T-helper 2 cell (primary cell): ENCODE measurements at regions not wholly inside any gene's neighbourhood (a gene's known extent, or its start where the extent isn't known, plus 50 kb on each side); places are given as distances from the start of the nearest gene placed in this dataset.
"Not testable (repeated sequence)": the region's sequence is repeated elsewhere in the genome, so short reads cannot be mapped to it uniquely, and the experiment has no call there.

Experiments used
- DNase-seq, 5 experiments: peaks; one replicate each; pipeline versions ENCODE4 v3.0.0 to v3.0.0-alpha.2; 2012 to 2022

DNA sequence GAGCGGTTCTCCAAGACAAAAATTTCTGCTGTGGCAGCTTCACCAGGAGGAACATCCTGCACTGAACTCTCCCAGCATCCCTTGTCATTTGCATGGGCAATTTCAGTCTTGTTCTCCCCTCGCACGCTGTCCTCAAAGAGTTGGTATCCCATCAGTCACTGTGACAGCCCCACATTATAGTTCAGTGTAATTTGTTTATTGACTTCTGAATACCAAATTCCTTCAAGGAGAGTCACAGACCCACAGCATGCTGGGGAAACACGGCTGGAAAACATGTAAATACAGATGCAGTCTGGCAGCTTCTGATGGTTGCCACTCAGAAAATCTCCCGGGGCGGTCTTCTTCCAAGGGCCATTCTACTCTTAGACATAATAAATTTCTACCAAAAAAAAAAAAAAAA lies 151.0 kb upstream of the NEBL start:
- no peak for DNase-seq

- no peak for DNase-seq
Observed at GRCh38 chr10:21047511-21047910, 150.4 kb upstream of the NEBL start.

DNA sequence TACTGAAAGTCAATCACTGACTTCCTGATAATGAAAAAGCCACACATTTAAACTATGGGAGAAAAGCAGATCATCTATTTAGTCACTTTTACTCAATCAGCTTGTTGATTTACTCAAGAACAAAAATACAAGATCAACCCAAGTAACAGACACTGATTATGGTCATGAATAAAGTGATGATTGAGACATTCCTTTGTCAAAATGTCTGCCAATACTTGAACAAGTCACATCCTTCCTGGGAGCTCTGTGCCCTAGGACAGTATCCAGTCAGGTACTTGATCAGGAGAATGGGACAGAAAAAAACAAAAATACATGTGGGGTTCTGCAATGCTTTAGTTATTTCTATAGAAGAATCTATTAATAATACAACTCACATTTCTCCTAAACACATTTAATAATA lies 150.0 kb upstream of the NEBL start:
- DNase-seq, result no peak

DNA sequence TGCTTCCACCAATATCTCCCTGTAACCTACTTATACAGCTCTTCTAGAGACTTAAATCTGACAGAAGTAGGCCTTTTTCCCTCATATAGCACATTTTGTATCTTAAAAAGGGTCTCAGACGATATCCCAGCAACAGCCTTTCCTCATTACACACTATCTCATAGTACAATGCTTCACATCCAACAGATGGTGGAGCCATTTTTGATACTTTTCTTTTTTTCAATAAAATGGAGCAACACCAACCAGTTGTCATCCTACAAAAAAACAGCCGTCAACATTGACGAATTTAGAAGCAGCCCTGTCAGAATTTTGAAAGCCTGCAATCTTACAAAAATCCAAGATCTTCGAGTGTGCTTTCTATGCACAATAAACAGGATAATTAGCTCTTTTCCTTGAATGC lies 145.9 kb upstream of the NEBL start:
- no peak for DNase-seq

DNA sequence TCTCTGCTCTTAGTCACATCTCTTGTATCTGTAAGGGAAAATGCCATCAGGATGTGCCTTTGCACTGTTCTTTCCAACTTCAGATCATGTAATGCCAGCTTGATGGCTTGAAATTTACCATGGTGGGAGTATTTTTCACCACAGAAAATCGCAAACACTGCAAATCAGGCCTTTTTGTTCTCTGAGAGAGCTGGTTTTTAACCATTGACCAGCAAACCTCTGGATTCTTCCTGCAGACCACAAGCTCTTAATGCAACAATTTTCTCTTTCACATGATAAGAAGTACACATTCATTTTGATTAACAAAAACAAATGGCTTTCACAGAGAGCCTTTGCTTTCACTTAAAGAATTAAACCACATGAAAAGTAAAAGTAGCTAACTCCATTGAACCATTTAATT lies 145.4 kb upstream of the NEBL start:
- no peak for DNase-seq

- no peak for DNase-seq
Observed at GRCh38 chr10:21041763-21042458, 144.8 kb upstream of the NEBL start.

DNA sequence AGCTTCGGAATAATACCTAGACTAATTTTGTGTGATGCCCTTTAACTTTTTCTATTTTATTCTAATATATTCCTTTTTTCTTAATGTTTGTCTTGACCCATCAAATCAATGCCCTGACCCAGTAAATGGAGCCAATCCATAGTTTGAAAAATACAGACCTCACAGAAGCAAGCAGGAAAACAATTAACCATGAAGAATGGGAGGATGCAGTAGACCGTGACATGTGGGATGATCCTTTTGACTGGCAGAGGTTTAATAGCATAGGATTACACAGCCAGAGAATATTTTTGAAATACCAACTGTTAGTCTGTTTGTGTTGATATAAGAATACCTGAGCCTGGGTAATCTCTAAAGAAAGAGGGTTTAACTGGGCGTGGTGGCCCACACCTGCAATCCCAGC lies 142.6 kb upstream of the NEBL start:
- DNase-seq, result no peak

- DNase-seq, result no peak
Observed at GRCh38 chr10:21036757-21037156, 139.6 kb upstream of the NEBL start.

DNA sequence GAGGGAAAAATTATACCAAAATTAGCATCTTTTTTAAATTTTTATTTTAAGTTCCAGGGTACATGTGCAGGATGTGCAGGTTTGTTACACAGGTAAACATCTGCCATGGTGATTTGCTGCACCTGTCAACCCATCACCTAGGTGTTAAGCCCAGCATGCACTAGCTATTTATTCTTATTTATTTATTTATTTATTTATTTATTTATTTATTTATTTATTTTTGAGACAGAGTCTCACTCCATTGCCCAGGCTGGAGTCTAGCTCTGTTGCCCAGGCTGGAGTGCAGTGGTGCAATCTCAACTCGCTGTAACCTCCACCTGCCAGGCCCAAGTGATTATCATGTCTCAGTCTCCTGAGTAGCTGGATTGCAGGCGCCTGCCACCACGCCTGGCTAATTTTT lies 137.7 kb upstream of the NEBL start:
- DNase-seq, result not testable (repeated sequence)

DNA sequence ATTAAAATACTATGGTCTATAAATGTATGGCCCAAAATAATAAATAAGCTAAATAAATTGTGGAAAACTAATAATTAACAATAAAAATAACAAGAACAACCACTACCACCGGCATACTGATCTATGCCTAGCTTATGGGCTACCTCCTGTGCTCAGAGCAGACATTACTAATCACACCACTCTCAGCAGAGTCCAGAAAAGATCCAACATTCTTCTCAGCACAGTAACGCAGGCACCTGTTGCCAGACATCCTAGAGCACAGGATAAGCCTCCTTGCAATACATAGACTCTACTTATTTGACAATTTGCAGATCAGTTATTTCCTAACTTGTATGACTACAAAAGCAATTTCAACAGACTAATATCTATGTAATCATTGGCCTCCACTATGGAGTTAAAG lies 137.1 kb upstream of the NEBL start:
- DNase-seq, result no peak

- DNase-seq, result no peak
Observed at GRCh38 chr10:21032587-21033319, 135.6 kb upstream of the NEBL start.

- no peak for DNase-seq
Observed at GRCh38 chr10:21031232-21031795, 134.2 kb upstream of the NEBL start.

GRCh38 chr10:21030091-21030490 lies 133.0 kb upstream of the NEBL start:
- no peak for DNase-seq

DNA sequence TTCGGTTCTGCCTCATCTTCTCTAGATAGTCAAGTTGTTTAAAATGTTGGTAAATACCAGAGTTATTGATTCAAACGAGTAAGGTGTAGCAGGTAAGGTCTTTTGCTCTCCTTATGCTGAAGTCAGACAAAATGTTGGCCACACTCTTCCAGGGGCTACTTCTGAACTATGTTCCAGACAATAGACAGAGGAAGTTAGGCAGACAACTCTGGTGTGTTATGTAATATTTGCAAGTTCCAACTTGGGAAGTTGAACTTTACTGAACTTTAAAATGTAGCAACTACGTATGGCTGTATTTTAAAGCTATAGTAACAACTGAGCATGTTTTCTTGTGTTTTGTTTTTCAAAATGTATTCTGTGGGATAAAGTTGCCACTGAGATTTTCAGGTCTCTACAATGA lies 125.7 kb upstream of the NEBL start:
- no peak for DNase-seq

GRCh38 chr10:21021843-21022594 lies 124.9 kb upstream of the NEBL start:
- no peak for DNase-seq

DNA sequence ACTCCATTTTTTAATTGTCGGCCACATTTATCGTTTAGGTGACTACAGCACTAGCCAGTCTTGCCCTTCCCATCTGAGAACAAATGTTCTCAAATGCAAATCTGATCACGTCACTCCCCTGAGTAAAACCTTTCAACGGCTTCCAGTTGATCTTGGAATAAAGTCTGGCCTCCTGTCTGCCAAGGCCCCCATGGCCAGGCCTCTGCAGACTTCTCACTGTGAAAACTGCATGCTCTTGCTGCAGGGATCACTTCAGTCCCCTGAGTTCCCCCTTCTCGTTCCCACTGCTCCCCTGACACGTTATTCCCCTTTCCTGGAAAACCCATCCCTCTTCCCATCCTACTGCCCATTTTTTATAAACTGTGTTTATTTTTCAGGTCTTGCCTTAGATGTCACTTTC lies 124.1 kb upstream of the NEBL start:
- no peak for DNase-seq

- peak in 1 of 5 experiments; percentile 32 for DNase-seq
Observed at GRCh38 chr10:21020545-21020944, 123.4 kb upstream of the NEBL start.

DNA sequence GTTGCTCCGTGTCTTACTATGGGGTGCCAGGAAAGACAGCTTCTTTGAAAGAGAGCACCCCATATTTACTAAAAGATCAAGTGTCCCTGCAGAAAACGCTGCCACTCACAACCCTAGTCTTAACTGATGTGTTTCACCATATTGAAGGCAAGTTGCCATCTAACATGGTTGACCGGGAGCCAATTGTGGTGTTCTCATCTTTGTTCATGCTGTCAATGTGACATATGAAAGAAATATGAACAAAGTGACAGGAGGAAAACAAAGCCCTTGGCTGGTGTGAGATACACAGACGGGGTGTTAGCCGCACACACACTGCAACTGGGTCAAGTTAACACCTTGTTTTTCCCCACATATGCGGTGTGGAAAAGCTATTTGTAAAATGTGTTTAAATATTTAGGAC lies 122.3 kb upstream of the NEBL start:
- no peak for DNase-seq

DNA sequence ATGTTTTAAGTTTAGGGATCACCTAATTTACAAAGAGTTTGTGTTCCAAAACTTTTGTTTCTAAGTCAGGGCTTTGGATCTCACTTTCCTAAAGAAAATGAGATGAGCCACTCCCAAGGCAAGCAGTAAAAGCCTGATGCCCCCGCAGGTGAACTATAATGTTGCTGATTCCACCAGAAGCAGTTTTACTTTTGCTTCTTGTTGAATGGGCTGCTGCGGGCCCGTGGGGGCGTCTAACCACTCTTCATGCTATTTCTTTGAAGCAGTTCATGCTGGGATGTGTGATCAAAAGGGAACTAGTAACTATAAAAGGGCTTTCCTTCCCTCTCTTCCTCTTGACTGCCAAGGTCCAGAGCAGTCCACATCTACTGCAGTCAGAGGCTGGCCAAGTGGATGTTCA lies 118.7 kb upstream of the NEBL start:
- DNase-seq, result no peak

DNA sequence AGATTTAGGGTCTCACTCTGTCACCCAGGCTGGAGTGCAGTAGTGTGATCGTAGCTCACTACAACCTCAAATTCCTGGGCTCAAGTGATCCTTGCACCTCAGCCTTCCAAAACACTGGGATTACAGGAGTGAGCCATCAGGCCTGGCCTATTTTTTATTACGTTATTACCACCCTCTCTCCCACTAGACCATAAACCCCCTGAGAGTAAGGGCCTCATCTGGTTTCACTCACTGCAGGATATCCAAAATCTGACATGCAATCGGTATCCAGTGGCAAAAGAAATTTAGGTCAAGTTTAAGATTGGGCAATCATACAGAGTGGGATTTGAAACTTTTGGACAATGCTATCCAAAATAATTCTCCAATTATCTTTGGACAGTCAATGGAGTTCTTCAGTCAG lies 117.0 kb upstream of the NEBL start:
- no peak for DNase-seq

DNA sequence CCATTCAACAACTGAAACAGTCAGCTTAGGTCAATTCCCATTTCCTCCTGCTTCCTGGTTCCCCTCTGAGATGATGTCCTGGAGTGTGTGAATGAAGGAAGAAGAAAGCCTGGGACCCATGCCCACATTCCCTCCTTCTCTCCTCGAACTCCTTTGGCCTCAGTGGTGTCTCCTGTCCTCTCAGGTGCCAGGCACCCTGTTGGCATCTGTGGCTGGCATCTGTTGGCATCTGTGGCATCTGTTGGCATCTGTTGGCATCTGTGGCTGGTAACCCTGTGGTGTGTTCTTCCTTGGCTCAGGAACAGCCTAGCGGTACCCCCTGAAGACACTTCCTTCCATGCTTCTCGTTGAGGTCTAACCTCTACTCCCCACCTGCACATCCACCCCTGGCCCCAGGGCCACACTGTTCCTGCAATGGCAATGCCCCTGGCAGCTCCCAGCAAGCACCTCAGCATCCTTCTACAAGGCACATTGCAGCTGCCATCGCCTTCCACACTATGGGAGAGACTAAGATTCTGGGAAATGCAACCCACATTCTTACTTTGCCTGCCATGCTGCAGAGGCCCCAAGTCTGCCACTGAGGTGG lies 114.4 kb upstream of the NEBL start:
- no peak for DNase-seq

GRCh38 chr10:21010615-21011014 lies 113.5 kb upstream of the NEBL start:
- no peak for DNase-seq

DNA sequence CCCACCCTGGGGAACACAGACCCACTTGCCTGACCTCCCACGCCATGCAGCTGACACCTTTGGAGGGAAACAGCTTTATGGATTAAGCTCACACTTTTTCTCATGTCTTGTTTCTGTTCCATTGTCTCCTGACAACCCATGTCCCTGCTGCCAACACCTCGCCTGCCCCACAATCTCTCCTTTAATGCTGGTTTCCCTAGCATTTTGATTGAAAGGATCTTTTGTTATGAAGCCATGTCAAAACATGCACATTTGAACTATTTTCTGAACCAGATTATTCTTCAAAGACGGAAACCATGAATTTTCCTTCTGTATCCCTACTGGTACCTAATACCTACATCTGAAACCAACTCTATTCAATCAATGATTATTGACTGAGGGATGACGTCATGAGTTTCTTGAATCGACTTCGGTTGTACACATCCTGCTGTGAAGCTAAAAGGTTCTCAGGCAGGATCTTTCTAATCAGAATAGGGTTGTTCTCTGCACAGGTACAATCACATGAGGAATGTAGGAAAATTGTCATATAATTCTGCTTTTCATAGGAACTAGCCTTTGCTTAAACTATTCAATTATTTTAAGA lies 106.2 kb upstream of the NEBL start:
- no peak for DNase-seq
